IMR-90 (cell line): ENCODE measurements at regions not wholly inside any gene's neighbourhood (a gene's known extent, or its start where the extent isn't known, plus 50 kb on each side); places are given as distances from the start of the nearest gene placed in this dataset.

ENCODE experiments used
- ATAC-seq: fragments of 200-7000 bp; cut with Tn5 transposase; 2 replicates; pipeline ENCODE4 v1.9.1; 2020; ENCODE audit warnings: low read depth, mild to moderate bottlenecking, moderate library complexity
- BruUV-seq: library from RNA; stranded (reverse); fragments of 400-500 nt; replicated peaks from 2 replicates; lab custom pipeline; 2021; lab: Mats Ljungman, UMichigan
- CTCF ChIA-PET: fragments of 300-600 bp; formaldehyde crosslinking; extraction: SDS; loops from one replicate; lab custom pipeline; 2021; ENCODE audit warnings: antibody characterized with exemption; lab: Yijun Ruan, JAX
- POLR2A ChIA-PET: fragments of 300-600 bp; sonication (Branson Sonifier 250); formaldehyde crosslinking; loops from one replicate; lab custom pipeline; 2022; ENCODE audit warnings: antibody characterized with exemption; ENCODE audit not compliant: unreplicated experiment; lab: Charles Lee
- DNase-seq: peaks from one replicate; pipeline ENCODE4 v3.0.0; 2013
- H2AFZ ChIP-seq: replicated peaks from 2 replicates; pipeline ENCODE3; 2013; ENCODE audit warnings: low read length, mild to moderate bottlenecking; ENCODE audit not compliant: poor library complexity
- H2AK5ac ChIP-seq: 2 replicates; pipeline ENCODE4 v1.6.1; 2013; ENCODE audit warnings: low read depth, low read length, inconsistent platforms
- H2AK9ac ChIP-seq: replicated peaks from 2 replicates; pipeline ENCODE3; 2013; ENCODE audit warnings: mild to moderate bottlenecking, low read depth, low read length, moderate library complexity; ENCODE audit not compliant: poor library complexity
- H2BK120ac ChIP-seq: 2 replicates; pipeline ENCODE4 v1.6.1; 2013; ENCODE audit warnings: low read depth, low read length, inconsistent platforms
- H2BK15ac ChIP-seq: 3 replicates; pipeline ENCODE4 v1.6.1; 2013; ENCODE audit warnings: low read depth, low read length, inconsistent platforms
- H2BK20ac ChIP-seq: 2 replicates; pipeline ENCODE4 v1.6.1; 2013; ENCODE audit warnings: low read depth, mild to moderate bottlenecking, inconsistent platforms, low read length, moderate library complexity
- H2BK5ac ChIP-seq: 2 replicates; pipeline ENCODE4 v1.6.1; 2013; ENCODE audit warnings: mild to moderate bottlenecking, low read depth, low read length, inconsistent platforms; ENCODE audit not compliant: poor library complexity, severe bottlenecking
- H3K14ac ChIP-seq: replicated peaks from 2 replicates; pipeline ENCODE4 v1.6.1; 2013; ENCODE audit warnings: low read depth, low read length, inconsistent platforms
- H3K18ac ChIP-seq: 2 replicates; pipeline ENCODE4 v1.6.1; 2013; ENCODE audit warnings: low read depth, low read length, control low read depth
- H3K23ac ChIP-seq: 2 replicates; pipeline ENCODE4 v1.6.1; 2013; ENCODE audit warnings: low read depth, low read length, inconsistent platforms
- H3K27ac ChIP-seq: 2 replicates; pipeline ENCODE4 v1.5.1; 2013; ENCODE audit warnings: mild to moderate bottlenecking, control low read depth, low read length; ENCODE audit not compliant: insufficient read depth
- H3K27me3 ChIP-seq: 2 replicates; pipeline ENCODE4 v1.6.1; 2013; ENCODE audit warnings: low read length; ENCODE audit not compliant: control insufficient read depth, insufficient read depth
- H3K36me3 ChIP-seq: 2 replicates; pipeline ENCODE4 v1.6.1; 2013; ENCODE audit warnings: low read length, mixed read lengths; ENCODE audit not compliant: control insufficient read depth, insufficient read depth
- H3K4ac ChIP-seq: 2 replicates; pipeline ENCODE4 v1.6.1; 2013; ENCODE audit warnings: low read depth, low read length, inconsistent platforms
- H3K4me1 ChIP-seq: 2 replicates; pipeline ENCODE4 v1.6.1; 2013; ENCODE audit warnings: low read length, mixed read lengths; ENCODE audit not compliant: control insufficient read depth, insufficient read depth
- H3K4me2 ChIP-seq: 2 replicates; pipeline ENCODE4 v1.6.1; 2013; ENCODE audit warnings: low read depth, mild to moderate bottlenecking, control low read depth, low read length, moderate library complexity
- H3K4me3 ChIP-seq: 2 replicates; pipeline ENCODE4 v1.5.1; 2013; ENCODE audit warnings: low read depth, mild to moderate bottlenecking, control low read depth, low read length, moderate library complexity; ENCODE audit not compliant: insufficient read depth
- H3K56ac ChIP-seq: 2 replicates; pipeline ENCODE4 v1.6.1; 2013; ENCODE audit warnings: low read length, inconsistent platforms; ENCODE audit not compliant: insufficient read depth; ENCODE audit errors: extremely low read depth
- H3K79me1 ChIP-seq, 2 experiments: 2 replicates each; pipeline ENCODE4 v1.6.1; 2013; ENCODE audit warnings: low read length in 2 of 2, inconsistent platforms in 1 of 2, low read depth in 1 of 2
- H3K9ac ChIP-seq: 2 replicates; pipeline ENCODE4 v1.6.1; 2013; ENCODE audit warnings: low read depth, low read length, control low read depth
- H3K9me1 ChIP-seq: 2 replicates; pipeline ENCODE4 v1.6.1; 2013; ENCODE audit warnings: low read length, inconsistent platforms; ENCODE audit not compliant: insufficient read depth
- H3K9me3 ChIP-seq: 2 replicates; pipeline ENCODE4 v1.6.1; 2013; ENCODE audit warnings: low read length; ENCODE audit not compliant: control insufficient read depth, insufficient read depth
- H4K20me1 ChIP-seq: 2 replicates; pipeline ENCODE4 v1.6.1; 2013; ENCODE audit warnings: low read length, inconsistent platforms; ENCODE audit not compliant: insufficient read depth
- H4K5ac ChIP-seq: 2 replicates; pipeline ENCODE4 v1.6.1; 2013; ENCODE audit warnings: mild to moderate bottlenecking, low read depth, low read length, control low read depth
- H4K8ac ChIP-seq, 2 experiments: 2 replicates each; pipeline ENCODE4 v1.6.1; 2013; ENCODE audit warnings: low read depth in 2 of 2, low read length in 2 of 2, control low read depth in 1 of 2, inconsistent platforms in 1 of 2
- H4K91ac ChIP-seq: 2 replicates; pipeline ENCODE4 v1.6.1; 2013; ENCODE audit warnings: low read depth, low read length, inconsistent platforms; ENCODE audit not compliant: insufficient read depth
- CHD1 ChIP-seq: IDR thresholded peaks from 2 replicates; pipeline ENCODE4 v1.6.1; 2012; ENCODE audit warnings: low read depth, low read length, improper control_type of control experiment
- FOS ChIP-seq: fragments of 150-350 bp; IDR thresholded peaks from 2 replicates; pipeline ENCODE4 v1.6.1; 2016; ENCODE audit warnings: low read depth, low read length
- NFE2L2 ChIP-seq: fragments of 150-350 bp; IDR thresholded peaks from 2 replicates; pipeline ENCODE4 v1.6.1; 2016; ENCODE audit warnings: low read depth, mild to moderate bottlenecking, low read length
- RCOR1 ChIP-seq: IDR thresholded peaks from 2 replicates; pipeline ENCODE4 v1.6.1; 2012; ENCODE audit warnings: mild to moderate bottlenecking, low read length, improper control_type of control experiment; ENCODE audit not compliant: insufficient replicate concordance
- USF2 ChIP-seq: fragments of 150-350 bp; IDR thresholded peaks from 2 replicates; pipeline ENCODE4 v1.6.1; 2017; ENCODE audit warnings: mild to moderate bottlenecking, antibody characterized with exemption, low read length, low read depth
- WGBS, 2 experiments: methylation state at CpG; one replicate each; pipeline versions ENCODE4 v1.1.5 to v1.1.7; 2013; ENCODE audit warnings: missing lambda C conversion rate in 2 of 2; ENCODE audit not compliant: insufficient read length in 1 of 2; ENCODE audit errors: extremely low coverage in 2 of 2; 5-methylcytosine and 5-hydroxymethylcytosine counted together
- dilution Hi-C: fragments of 300-500 bp; cut with HindIII; formaldehyde crosslinking; loops from one replicate; pipeline ENCODE4 v1.14.3; 2018; ENCODE audit warnings: low sequenced_read_pairs; ENCODE audit not compliant: unreplicated experiment
- in situ Hi-C: fragments of 300-500 bp; cut with MboI; formaldehyde crosslinking; loops from 3 replicates; pipeline ENCODE4 v1.14.3; 2019; ENCODE audit warnings: low sequenced_read_pairs, inconsistent platforms, mixed read lengths
- intact Hi-C: fragments of 100-400 bp; cut with micrococcal nuclease; formaldehyde crosslinking; loops from 2 replicates; pipeline ENCODE4 v1.10.0; 2022

- dilution Hi-C loops = no loop called here
- 0 out of 2 replicates have a peak overlapping the region, but pooled peaks have one; percentile 74 for H3K27ac ChIP-seq
These were observed 248.8 kb upstream of the CTAGE1 start for GRCh38 chr18:22666411-22666940.

More at GRCh38 chr18:22666411-22666940, 248.8 kb upstream of the CTAGE1 start:
- peak overlapping the region; percentile 100 for H2BK20ac ChIP-seq
- H4K8ac ChIP-seq = peak overlapping the region; percentile 82 to 96; a peak in 3 of 4 replicates
- no peak overlapping the region for H2AFZ ChIP-seq
- no peaks in the 10 kb centered on the region for H3K27me3 ChIP-seq
- H3K79me1 ChIP-seq = no peaks in the 10 kb centered on the region
- TF ChIP-seq RCOR1 (no peak), CHD1 (no peak), USF2 (no peak), NFE2L2 (no peak), FOS (no peak)
- no peak overlapping the region for H3K4me2 ChIP-seq
- DNase-seq (no peak), ATAC-seq (no peak)
- H3K9ac ChIP-seq = no peak overlapping the region
- H2BK5ac ChIP-seq = peak overlapping the region; percentile 100
- H4K5ac ChIP-seq = peak overlapping the region; percentile 97; the same call in 1 of the 2 replicates
- H2AK9ac ChIP-seq = no peak overlapping the region
- peaks cover 18% of the 10 kb centered on the region; the same call in 1 of the 2 replicates for H3K9me1 ChIP-seq
- intact Hi-C loops (no loop called here), in situ Hi-C loops (no loop called here)
- H3K4me1 ChIP-seq = peaks cover 21% of the 10 kb centered on the region
- peak overlapping the region; percentile 95 for H3K18ac ChIP-seq
- H4K91ac ChIP-seq = peak overlapping the region; percentile 99
- H3K4me3 ChIP-seq = no peak overlapping the region
- H3K4ac ChIP-seq = peak overlapping the region; percentile 98
- no CpG with 5 or more reads among the region's 4 CpGs for WGBS, 2 experiments
- 0 out of 2 replicates have a peak, but pooled peaks cover 4% of the 10 kb centered on the region for H4K20me1 ChIP-seq
- peak overlapping the region; percentile 95; the same call in 2 of the 3 replicates for H2BK15ac ChIP-seq
- H3K23ac ChIP-seq = 0 out of 2 replicates have a peak overlapping the region, but pooled peaks have one; percentile 99
- peak overlapping the region; percentile 95 for H3K14ac ChIP-seq
- ChIA-PET CTCF (no interaction called here), POLR2A (no interaction called here)
- H3K9me3 ChIP-seq = peaks cover 6% of the 10 kb centered on the region; the same call in 1 of the 2 replicates
- no peaks in the 10 kb centered on the region for H3K36me3 ChIP-seq
- peak overlapping the region; percentile 96 for H2AK5ac ChIP-seq
- peak overlapping the region; percentile 28; the same call in 1 of the 2 replicates for H3K56ac ChIP-seq
- no TSS peak for BruUV-seq
- H2BK120ac ChIP-seq = peak overlapping the region; percentile 99
